Left ventricle myocardium inferior (tissue), 1 donor: ENCODE measurements at regions not wholly inside any gene's neighbourhood (a gene's known extent, or its start where the extent isn't known, plus 50 kb on each side); places are given as distances from the start of the nearest gene placed in this dataset.
A peak's percentile ranks its signal among the peaks of the same experiment; 100 is the strongest.

ENCODE experiments used
- DNase-seq: peaks from one replicate; pipeline ENCODE4 v3.0.0-alpha.2; 2020
- H3K27ac ChIP-seq: fragments of 200-600 bp; replicated peaks from 2 replicates; pipeline ENCODE4 v1.8.0; 2021
- H3K27me3 ChIP-seq: fragments of 200-600 bp; 2 replicates; pipeline ENCODE4 v1.8.0; 2021; ENCODE audit warnings: low read depth
- H3K36me3 ChIP-seq: fragments of 200-600 bp; 2 replicates; pipeline ENCODE4 v1.8.0; 2021
- H3K4me1 ChIP-seq: fragments of 200-600 bp; 2 replicates; pipeline ENCODE4 v1.8.0; 2021
- H3K4me3 ChIP-seq: fragments of 200-600 bp; 2 replicates; pipeline ENCODE4 v1.8.0; 2021; ENCODE audit warnings: mild to moderate bottlenecking, moderate library complexity
- H3K9me3 ChIP-seq: fragments of 200-600 bp; replicated peaks from 2 replicates; pipeline ENCODE4 v1.8.0; 2021
- intact Hi-C: fragments of 100-400 bp; cut with micrococcal nuclease; formaldehyde crosslinking; loops from one replicate; pipeline ENCODE4 v1.11.0; 2022
- TF ChIP-seq, protein P1 (sequence below): fragments of 200-600 bp; IDR thresholded peaks from 2 replicates; pipeline ENCODE4 v1.8.0; 2021; ENCODE audit warnings: antibody characterized with exemption, mild to moderate bottlenecking, borderline replicate concordance
- donor health status: DM: no; HTN: yes; CAD: no; lungs with severe emphysema.

DNA sequence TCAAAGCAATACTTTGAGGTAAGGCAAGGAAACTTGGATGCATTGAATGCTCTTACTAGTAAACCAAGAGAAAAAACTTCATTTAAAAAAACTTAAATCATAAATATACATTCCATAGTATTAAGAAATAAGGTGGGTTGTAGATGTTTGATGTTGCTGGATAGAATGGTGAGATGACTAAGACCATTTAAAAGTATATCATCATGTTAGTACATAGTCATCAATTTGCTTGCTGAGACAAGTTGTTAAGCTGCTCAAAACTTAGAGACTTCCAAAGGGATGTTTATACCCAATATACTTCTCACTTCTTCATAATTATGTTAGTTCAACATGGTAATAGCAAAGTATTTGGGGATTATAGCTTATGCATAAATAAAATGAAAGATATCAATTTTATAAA, 675.5 kb upstream of the MGAT4C start:
- H3K4me1 ChIP-seq, result no peaks in the 10 kb centered on the region
- intact Hi-C loops, result no loop called here
- no peak overlapping the region for H3K4me3 ChIP-seq
- TF ChIP-seq, protein P1, sequence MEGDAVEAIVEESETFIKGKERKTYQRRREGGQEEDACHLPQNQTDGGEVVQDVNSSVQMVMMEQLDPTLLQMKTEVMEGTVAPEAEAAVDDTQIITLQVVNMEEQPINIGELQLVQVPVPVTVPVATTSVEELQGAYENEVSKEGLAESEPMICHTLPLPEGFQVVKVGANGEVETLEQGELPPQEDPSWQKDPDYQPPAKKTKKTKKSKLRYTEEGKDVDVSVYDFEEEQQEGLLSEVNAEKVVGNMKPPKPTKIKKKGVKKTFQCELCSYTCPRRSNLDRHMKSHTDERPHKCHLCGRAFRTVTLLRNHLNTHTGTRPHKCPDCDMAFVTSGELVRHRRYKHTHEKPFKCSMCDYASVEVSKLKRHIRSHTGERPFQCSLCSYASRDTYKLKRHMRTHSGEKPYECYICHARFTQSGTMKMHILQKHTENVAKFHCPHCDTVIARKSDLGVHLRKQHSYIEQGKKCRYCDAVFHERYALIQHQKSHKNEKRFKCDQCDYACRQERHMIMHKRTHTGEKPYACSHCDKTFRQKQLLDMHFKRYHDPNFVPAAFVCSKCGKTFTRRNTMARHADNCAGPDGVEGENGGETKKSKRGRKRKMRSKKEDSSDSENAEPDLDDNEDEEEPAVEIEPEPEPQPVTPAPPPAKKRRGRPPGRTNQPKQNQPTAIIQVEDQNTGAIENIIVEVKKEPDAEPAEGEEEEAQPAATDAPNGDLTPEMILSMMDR, result no peak
- no peaks in the 10 kb centered on the region for H3K36me3 ChIP-seq
- no peaks in the 10 kb centered on the region for H3K9me3 ChIP-seq
- H3K27ac ChIP-seq, result no peak overlapping the region
- H3K27me3 ChIP-seq, result no peaks in the 10 kb centered on the region
- no peak for DNase-seq

DNA sequence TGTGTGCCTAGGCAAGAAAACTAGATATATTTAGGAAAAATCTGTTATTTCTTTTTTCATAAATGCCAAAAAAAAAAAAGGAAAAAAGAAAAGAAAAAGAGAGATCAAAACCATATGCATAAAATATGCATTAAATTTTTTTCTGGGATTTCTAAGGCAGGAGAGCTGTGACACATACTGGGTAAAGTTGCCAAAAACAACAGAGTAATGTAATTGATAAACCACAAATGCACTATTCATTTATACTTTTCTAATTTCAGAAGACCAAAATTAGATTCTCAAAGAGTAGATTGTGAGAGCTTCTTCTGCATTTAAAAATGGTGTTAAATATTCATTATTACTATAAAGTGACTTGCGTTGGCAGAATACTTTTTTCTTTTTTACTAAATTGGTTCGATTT, 673.8 kb upstream of the MGAT4C start:
- intact Hi-C loops, result no loop called here
- no peaks in the 10 kb centered on the region for H3K27me3 ChIP-seq
- no peaks in the 10 kb centered on the region for H3K36me3 ChIP-seq
- TF ChIP-seq, protein P1, result no peak
- DNase-seq, result no peak
- no peak overlapping the region for H3K27ac ChIP-seq
- no peaks in the 10 kb centered on the region for H3K4me1 ChIP-seq
- no peaks in the 10 kb centered on the region for H3K9me3 ChIP-seq
- H3K4me3 ChIP-seq, result no peak overlapping the region

DNA sequence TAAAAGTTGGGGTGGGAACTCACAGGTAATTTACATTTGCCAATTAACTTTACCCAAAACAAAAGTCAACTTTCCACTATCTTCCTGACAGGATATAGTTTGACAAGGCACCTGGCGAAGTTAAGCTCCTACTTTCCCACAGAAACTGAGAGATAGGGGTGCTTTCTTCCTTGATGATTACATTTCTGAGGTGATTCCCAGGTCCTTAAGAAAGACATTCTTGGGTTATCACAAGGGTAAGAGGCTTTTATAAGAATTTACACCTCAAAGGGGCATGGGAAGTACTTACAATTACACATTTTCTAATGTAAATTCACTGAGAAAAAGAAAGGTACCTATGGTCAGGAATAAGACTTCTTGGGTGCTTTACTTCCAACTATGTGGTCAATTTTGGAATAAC, 660.9 kb upstream of the MGAT4C start:
- H3K27ac ChIP-seq, result no peak overlapping the region
- no peaks in the 10 kb centered on the region for H3K36me3 ChIP-seq
- H3K4me1 ChIP-seq, result no peaks in the 10 kb centered on the region
- DNase-seq, result no peak
- intact Hi-C loops, result no loop called here
- no peaks in the 10 kb centered on the region for H3K9me3 ChIP-seq
- no peaks in the 10 kb centered on the region for H3K27me3 ChIP-seq
- TF ChIP-seq, protein P1, result no peak
- H3K4me3 ChIP-seq, result no peak overlapping the region

DNA sequence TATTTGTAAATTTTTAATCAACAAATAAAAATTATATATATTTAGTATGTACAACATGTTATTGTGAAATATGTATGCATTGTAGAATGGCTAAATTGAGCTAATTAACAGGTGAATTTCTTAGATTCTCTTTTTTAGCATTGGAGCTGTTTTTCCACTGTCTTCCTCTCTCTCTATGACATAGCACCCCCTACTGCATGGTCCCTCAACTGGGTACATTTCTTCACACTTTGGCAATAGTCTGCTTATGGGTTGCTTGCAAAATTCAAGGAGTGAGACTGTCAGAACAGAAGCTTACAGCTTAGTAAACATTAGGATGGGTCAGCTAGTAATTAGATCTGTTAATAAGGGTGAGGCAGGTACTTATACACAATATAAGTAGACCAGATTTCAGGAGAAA, 658.5 kb upstream of the MGAT4C start:
- intact Hi-C loops, result no loop called here
- H3K9me3 ChIP-seq, result no peaks in the 10 kb centered on the region
- no peak for DNase-seq
- TF ChIP-seq, protein P1, result peak; percentile 52
- no peak overlapping the region for H3K27ac ChIP-seq
- no peak overlapping the region for H3K4me3 ChIP-seq
- H3K27me3 ChIP-seq, result no peaks in the 10 kb centered on the region
- no peaks in the 10 kb centered on the region for H3K4me1 ChIP-seq
- no peaks in the 10 kb centered on the region for H3K36me3 ChIP-seq

DNA sequence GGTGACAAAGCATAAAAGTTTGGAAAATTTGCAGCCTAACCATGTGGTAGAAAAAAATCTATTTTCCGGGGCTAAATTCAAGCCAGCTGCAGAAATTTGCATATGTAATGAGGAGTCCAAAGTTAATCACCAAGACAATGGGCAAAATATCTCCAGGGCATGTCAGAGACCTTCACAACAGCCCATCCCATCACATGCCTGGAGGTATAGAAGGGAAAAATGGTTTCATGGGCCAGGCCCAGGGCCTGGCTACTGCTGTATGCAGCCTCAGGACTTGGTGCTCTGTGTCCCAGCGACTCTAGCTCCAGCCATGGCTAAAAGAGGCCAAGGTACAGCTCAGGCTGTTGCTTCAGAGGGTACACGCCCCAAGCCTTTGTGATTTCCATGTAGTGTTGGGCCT, 655.8 kb upstream of the MGAT4C start:
- Histone ChIP-seq H3K27ac (no peak overlapping the region), H3K4me1 (no peaks in the 10 kb centered on the region), H3K4me3 (no peak overlapping the region), H3K9me3 (no peaks in the 10 kb centered on the region), H3K27me3 (no peaks in the 10 kb centered on the region), H3K36me3 (no peaks in the 10 kb centered on the region)
- TF ChIP-seq, protein P1, result no peak
- intact Hi-C loops, result no loop called here
- no peak for DNase-seq

DNA sequence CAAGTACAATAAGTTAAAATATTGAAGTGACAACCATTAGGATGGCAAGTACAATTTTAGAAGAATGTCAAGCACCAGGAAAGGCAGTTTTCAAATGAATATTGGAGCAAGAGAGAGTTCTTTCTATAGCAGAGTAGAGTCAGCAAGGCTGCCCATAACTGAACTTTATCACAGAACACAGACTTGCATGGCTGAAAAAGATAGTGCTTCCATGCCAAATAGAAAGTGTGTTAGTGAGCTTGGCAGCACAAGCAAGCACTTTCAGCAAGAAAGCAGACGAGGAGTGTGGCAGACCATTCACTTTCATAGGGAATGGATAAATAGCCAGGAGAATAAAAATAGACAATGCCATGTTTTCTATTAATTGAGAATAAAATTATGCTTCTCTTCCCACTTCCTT, 647.0 kb upstream of the MGAT4C start:
- no peak overlapping the region for H3K27ac ChIP-seq
- H3K27me3 ChIP-seq, result no peaks in the 10 kb centered on the region
- TF ChIP-seq, protein P1, result no peak
- H3K9me3 ChIP-seq, result no peaks in the 10 kb centered on the region
- H3K4me3 ChIP-seq, result no peak overlapping the region
- no peak for DNase-seq
- no peaks in the 10 kb centered on the region for H3K4me1 ChIP-seq
- H3K36me3 ChIP-seq, result no peaks in the 10 kb centered on the region
- intact Hi-C loops, result no loop called here
